Adrenal gland (tissue), 9 donors: ENCODE measurements at regions not wholly inside any gene's neighbourhood (a gene's known extent, or its start where the extent isn't known, plus 50 kb on each side); places are given as distances from the start of the nearest gene placed in this dataset.

Experiments used
- DNase-seq, 7 donors: peaks; one replicate each; pipeline ENCODE4 v3.0.0-alpha.2; 2019 to 2020
- H3K27ac ChIP-seq, 5 donors: fragments of 200-600 bp; sonication (generic) in 4 of 5; 1 replicate in 3 of 5; 2 replicates in 2 of 5; pipeline versions ENCODE4 v1.5.1 to v1.8.0; 2016 to 2020; ENCODE audit warnings: mild to moderate bottlenecking in 1 of 5
- H3K27me3 ChIP-seq: fragments of 200-600 bp; 2 replicates; pipeline ENCODE4 v1.8.0; 2021
- H3K36me3 ChIP-seq, 2 donors: fragments of 200-600 bp; replicated peaks in 1 of 2; 1 replicate in 1 of 2; 2 replicates in 1 of 2; pipeline versions ENCODE4 v1.5.1 to v1.8.0; 2018 to 2022
- H3K4me1 ChIP-seq, 2 donors: fragments of 200-600 bp; replicated peaks in 1 of 2; 1 replicate in 1 of 2; 2 replicates in 1 of 2; pipeline versions ENCODE4 v1.5.1 to v1.8.0; 2018 to 2021
- H3K4me3 ChIP-seq, 4 donors: fragments of 200-600 bp; sonication (generic) in 3 of 4; one replicate each; pipeline ENCODE4 v1.5.1; 2016 to 2018
- H3K9me3 ChIP-seq, 3 donors: fragments of 200-600 bp; sonication (generic) in 1 of 3; replicated peaks in 1 of 3; 1 replicate in 2 of 3; 2 replicates in 1 of 3; pipeline versions ENCODE4 v1.5.1 to v1.8.0; 2016 to 2021
- POLR2A ChIP-seq, 2 donors: fragments of 450-650 bp; IDR thresholded peaks; one replicate each; pipeline ENCODE4 v1.6.1; 2017; ENCODE audit warnings: antibody characterized with exemption in 2 of 2, mild to moderate bottlenecking in 2 of 2, moderate library complexity in 1 of 2
- WGBS, 4 donors: extraction: QIAGEN DNeasy Blood & Tissue Kit in 2 of 4; methylation state at CpG; one replicate each; pipeline versions ENCODE4 v1.1.5 to v1.1.7; 2013 to 2017; 5-methylcytosine and 5-hydroxymethylcytosine counted together
- intact Hi-C, 2 donors: fragments of 100-400 bp; cut with DNase I; formaldehyde crosslinking; loops; one replicate each; pipeline versions ENCODE4 v1.14.1 to v1.15.0; 2022 to 2023
- TF ChIP-seq, protein P1 (sequence below), 6 experiments: fragments of 450-650 bp in 4 of 6; fragments of 200-600 bp in 2 of 6; sonication (generic) in 1 of 6; IDR thresholded peaks; 1 replicate in 5 of 6; 2 replicates in 1 of 6; pipeline versions ENCODE4 v1.5.1 to v1.8.0; 2016 to 2021; ENCODE audit warnings: antibody characterized with exemption in 6 of 6, mild to moderate bottlenecking in 2 of 6, moderate library complexity in 1 of 6
- donor health status: healthy with polysubstance abuse.
- donor health status: Bipolar disorder and iron deficiency.
- donor health status: DM: yes; HTN: yes; CAD: no.
- donor health status: DM: no; HTN: no; CAD: no.
- donor health status: DM: no; HTN: no; CAD: no.

DNA sequence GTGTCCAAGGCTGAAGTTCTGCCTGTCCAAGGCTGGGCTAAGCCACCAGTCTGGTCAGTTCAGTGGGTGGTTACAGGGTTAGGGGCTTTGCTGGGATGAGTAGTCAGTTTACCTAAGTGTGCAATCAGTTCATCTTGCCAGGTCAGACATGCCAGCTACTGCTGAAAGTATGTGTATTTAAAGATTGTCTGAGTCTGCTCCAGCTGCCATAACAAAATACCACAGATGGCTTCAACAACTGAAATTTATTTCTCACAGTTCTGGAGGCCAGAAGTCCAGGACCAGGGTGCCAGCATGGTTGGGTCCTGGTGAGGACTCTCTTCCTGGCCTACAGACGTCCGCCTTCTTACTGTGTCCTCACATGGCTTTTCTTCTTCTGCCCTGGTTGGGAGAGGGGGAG is 52.4 kb upstream of the TNS3 start:
- Histone ChIP-seq H3K4me1 (peaks cover 0 to 4% of the 10 kb centered on the region in 2 donors), H3K27me3 (no peaks in the 10 kb centered on the region)

GRCh38 chr7:47633134-47633533 is 51.2 kb upstream of the TNS3 start:
- intact Hi-C loops = no loop called here

More for the DNA sequence above, 52.4 kb upstream of the TNS3 start:
- TF ChIP-seq POLR2A (IDR thresholded peaks at IDR 0.05) = no peak
- TF ChIP-seq, protein P1, sequence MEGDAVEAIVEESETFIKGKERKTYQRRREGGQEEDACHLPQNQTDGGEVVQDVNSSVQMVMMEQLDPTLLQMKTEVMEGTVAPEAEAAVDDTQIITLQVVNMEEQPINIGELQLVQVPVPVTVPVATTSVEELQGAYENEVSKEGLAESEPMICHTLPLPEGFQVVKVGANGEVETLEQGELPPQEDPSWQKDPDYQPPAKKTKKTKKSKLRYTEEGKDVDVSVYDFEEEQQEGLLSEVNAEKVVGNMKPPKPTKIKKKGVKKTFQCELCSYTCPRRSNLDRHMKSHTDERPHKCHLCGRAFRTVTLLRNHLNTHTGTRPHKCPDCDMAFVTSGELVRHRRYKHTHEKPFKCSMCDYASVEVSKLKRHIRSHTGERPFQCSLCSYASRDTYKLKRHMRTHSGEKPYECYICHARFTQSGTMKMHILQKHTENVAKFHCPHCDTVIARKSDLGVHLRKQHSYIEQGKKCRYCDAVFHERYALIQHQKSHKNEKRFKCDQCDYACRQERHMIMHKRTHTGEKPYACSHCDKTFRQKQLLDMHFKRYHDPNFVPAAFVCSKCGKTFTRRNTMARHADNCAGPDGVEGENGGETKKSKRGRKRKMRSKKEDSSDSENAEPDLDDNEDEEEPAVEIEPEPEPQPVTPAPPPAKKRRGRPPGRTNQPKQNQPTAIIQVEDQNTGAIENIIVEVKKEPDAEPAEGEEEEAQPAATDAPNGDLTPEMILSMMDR (IDR thresholded peaks at IDR 0.05) = no peak
- intact Hi-C loops = no loop called here
- DNase-seq = no peak
- 90 to 97% (median 96%) methylated on average over 2 of the region's 2 CpGs for WGBS, 4 donors
- no peak overlapping the region for H3K4me3 ChIP-seq
- no peaks in the 10 kb centered on the region for H3K9me3 ChIP-seq
- H3K36me3 ChIP-seq = no peaks in the 10 kb centered on the region
- H3K27ac ChIP-seq = no peak overlapping the region

More at GRCh38 chr7:47633134-47633533, 51.2 kb upstream of the TNS3 start:
- Histone ChIP-seq H3K27me3 (no peaks in the 10 kb centered on the region), H3K4me1 (peaks cover 0 to 4% of the 10 kb centered on the region in 2 donors), H3K27ac (no peak overlapping the region), H3K4me3 (no peak overlapping the region), H3K9me3 (no peaks in the 10 kb centered on the region), H3K36me3 (no peaks in the 10 kb centered on the region)
- TF ChIP-seq, protein P1 (IDR thresholded peaks at IDR 0.05) = no peak
- TF ChIP-seq POLR2A (IDR thresholded peaks at IDR 0.05) = no peak
- 95 to 97% (median 96%) methylated on average over 10 of the region's 10 CpGs for WGBS, 4 donors
- DNase-seq = no peak
